DMS53 (cell line): ENCODE measurements at regions not wholly inside any gene's neighbourhood (a gene's known extent, or its start where the extent isn't known, plus 50 kb on each side); places are given as distances from the start of the nearest gene placed in this dataset.
A peak's percentile ranks its signal among the peaks of the same experiment; 100 is the strongest.
"Not testable (repeated sequence)": the region's sequence is repeated elsewhere in the genome, so short reads cannot be mapped to it uniquely, and the experiment has no call there.

Experiments
- DNase-seq: peaks from one replicate; lab custom pipeline; 2025; lab: John Stamatoyannopoulos, UW

GRCh38 chr2:150212722-150213171 lies 274.7 kb downstream of the RND3 start:
- no peak for DNase-seq

GRCh38 chr2:150211164-150211631 lies 276.3 kb downstream of the RND3 start:
- DNase-seq: no peak

GRCh38 chr2:150209746-150210145 lies 277.7 kb downstream of the RND3 start:
- no peak for DNase-seq

GRCh38 chr2:150208689-150209088 lies 278.8 kb downstream of the RND3 start:
- DNase-seq: no peak

GRCh38 chr2:150207979-150208378 lies 279.5 kb downstream of the RND3 start:
- DNase-seq: no peak

GRCh38 chr2:150204451-150204850 lies 283.0 kb downstream of the RND3 start:
- no peak for DNase-seq

- not testable (repeated sequence) for DNase-seq
Observed at GRCh38 chr2:150194816-150195215, 292.7 kb downstream of the RND3 start.

GRCh38 chr2:150192701-150193100 lies 294.8 kb downstream of the RND3 start:
- DNase-seq: no peak

- no peak for DNase-seq
Observed at GRCh38 chr2:150191349-150191748, 296.1 kb downstream of the RND3 start.

- no peak for DNase-seq
Observed at GRCh38 chr2:150190546-150190945, 296.9 kb downstream of the RND3 start.

GRCh38 chr2:150188800-150189199 lies 298.7 kb downstream of the RND3 start:
- DNase-seq: no peak

- no peak for DNase-seq
Observed at GRCh38 chr2:150188177-150188576, 299.3 kb downstream of the RND3 start.

- no peak for DNase-seq
Observed at GRCh38 chr2:150182566-150183235, 304.8 kb downstream of the RND3 start.

GRCh38 chr2:150178591-150178990 lies 308.9 kb downstream of the RND3 start:
- DNase-seq: no peak

GRCh38 chr2:150174971-150175421 lies 312.5 kb downstream of the RND3 start:
- DNase-seq: no peak

- no peak for DNase-seq
Observed at GRCh38 chr2:150174056-150174805, 313.2 kb downstream of the RND3 start.

- no peak for DNase-seq
Observed at GRCh38 chr2:150171065-150171548, 316.4 kb downstream of the RND3 start.

- DNase-seq: no peak
Observed at GRCh38 chr2:150169237-150169629, 318.2 kb downstream of the RND3 start.

- no peak for DNase-seq
Observed at GRCh38 chr2:150168595-150169236, 318.8 kb downstream of the RND3 start.

- DNase-seq: peak; percentile 51
Observed at GRCh38 chr2:150167711-150168110, 319.8 kb downstream of the RND3 start.

GRCh38 chr2:150166313-150167051 lies 321.0 kb downstream of the RND3 start:
- peak; percentile 39 for DNase-seq

GRCh38 chr2:150165988-150166312 lies 321.5 kb downstream of the RND3 start:
- peak; percentile 39 for DNase-seq
